HCT116 (cell line): ENCODE measurements at regions not wholly inside any gene's neighbourhood (a gene's known extent, or its start where the extent isn't known, plus 50 kb on each side); places are given as distances from the start of the nearest gene placed in this dataset.

ENCODE experiments used
- ATAC-seq: fragments of 200-7000 bp; cut with Tn5 transposase; 2 replicates; pipeline ENCODE4 v1.9.1; 2020; ENCODE audit warnings: mild to moderate bottlenecking, moderate library complexity
- BruUV-seq: library from RNA; stranded (reverse); fragments of 400-500 nt; replicated peaks from 2 replicates; lab custom pipeline; 2021; lab: Mats Ljungman, UMichigan
- CTCF ChIA-PET: fragments of 300-600 bp; sonication (Branson Sonifier 250); formaldehyde crosslinking; loops from one replicate; lab custom pipeline; 2021; ENCODE audit warnings: antibody characterized with exemption; lab: Charles Lee
- POLR2A ChIA-PET: fragments of 300-600, 350-600 bp; sonication (Branson Sonifier 250); formaldehyde crosslinking; loops from one replicate; lab custom pipeline; 2021; ENCODE audit warnings: antibody characterized with exemption; lab: Charles Lee
- RAD21 ChIA-PET, 2 experiments: fragments of 300-600 bp; sonication (Branson Sonifier 250); formaldehyde crosslinking; loops; one replicate each; lab custom pipeline; 2023; ENCODE audit warnings: low total read pairs in 2 of 2; ENCODE audit not compliant: uncharacterized antibody in 2 of 2, unreplicated experiment in 2 of 2, low non-redundant PET in 1 of 2; lab: Charles Lee
- DNase-seq: peaks from one replicate; pipeline ENCODE4 v3.0.0-alpha.2; 2010; ENCODE audit warnings: low read depth, low spot score
- H2AFZ ChIP-seq: fragments of 200-600 bp; shearing (Covaris generic), sonication (generic); 2 replicates; pipeline ENCODE4 v1.6.1; 2017; ENCODE audit warnings: low read depth, mixed run types, mixed read lengths, antibody characterized with exemption, low read length; ENCODE audit not compliant: poor library complexity, severe bottlenecking
- H3K27ac ChIP-seq: 2 replicates; pipeline ENCODE4 v1.5.1; 2012; ENCODE audit warnings: low read depth, low read length
- H3K27me3 ChIP-seq: fragments of 200-600 bp; sonication (generic); 2 replicates; pipeline ENCODE4 v1.6.1; 2016; ENCODE audit warnings: mixed run types, low read length, mixed read lengths; ENCODE audit not compliant: insufficient read depth
- H3K36me3 ChIP-seq, 2 experiments: fragments of 200-500 bp in 1 of 2; fragments of 200-600 bp in 1 of 2; sonication (Bioruptor generic) in 1 of 2; sonication (generic) in 1 of 2; 2 replicates each; pipeline versions ENCODE4 v1.5.1 to v1.6.1; 2014 to 2016; ENCODE audit warnings: low read length in 2 of 2, inconsistent platforms in 1 of 2, mixed read lengths in 1 of 2, mixed run types in 1 of 2; ENCODE audit not compliant: insufficient read depth in 2 of 2, control insufficient read depth in 1 of 2
- H3K4me1 ChIP-seq, 2 experiments: fragments of 200-600 bp in 1 of 2; sonication (generic) in 1 of 2; 2 replicates each; pipeline versions ENCODE4 v1.5.1 to v1.6.1; 2012 to 2017; ENCODE audit warnings: low read length in 2 of 2, inconsistent platforms in 1 of 2, mild to moderate bottlenecking in 1 of 2, mixed read lengths in 1 of 2, mixed run types in 1 of 2, moderate library complexity in 1 of 2; ENCODE audit not compliant: insufficient read depth in 2 of 2, control insufficient read depth in 1 of 2
- H3K4me2 ChIP-seq: fragments of 200-600 bp; sonication (generic); 2 replicates; pipeline ENCODE4 v1.6.1; 2017; ENCODE audit warnings: mixed run types, low read length, mixed read lengths
- H3K4me3 ChIP-seq, 2 experiments: fragments of 200-600 bp in 1 of 2; sonication (generic) in 1 of 2; replicated peaks in 1 of 2; 2 replicates each; pipeline ENCODE4 v1.5.1; 2011 to 2016; ENCODE audit warnings: low read length in 2 of 2, control low read depth in 1 of 2, low read depth in 1 of 2, mild to moderate bottlenecking in 1 of 2, mixed read lengths in 1 of 2, mixed run types in 1 of 2
- H3K79me2 ChIP-seq: fragments of 200-600 bp; sonication (generic); 2 replicates; pipeline ENCODE4 v1.6.1; 2017; ENCODE audit warnings: mild to moderate bottlenecking, mixed run types, low read length, moderate library complexity, mixed read lengths; ENCODE audit not compliant: insufficient read depth
- H3K9ac ChIP-seq: fragments of 200-600 bp; sonication (generic); 2 replicates; pipeline ENCODE4 v1.6.1; 2016; ENCODE audit warnings: low read length, mixed read lengths
- H3K9me2 ChIP-seq: fragments of 200-600 bp; sonication (generic), shearing (Covaris generic); 2 replicates; pipeline ENCODE4 v1.6.1; 2017; ENCODE audit warnings: mixed run types, mild to moderate bottlenecking, moderate library complexity; ENCODE audit not compliant: insufficient read depth
- H3K9me3 ChIP-seq, 2 experiments: fragments of 200-500 bp in 1 of 2; fragments of 200-600 bp in 1 of 2; sonication (Bioruptor generic) in 1 of 2; sonication (generic) in 1 of 2; 2 replicates each; pipeline ENCODE4 v1.6.1; 2014 to 2017; ENCODE audit warnings: low read length in 2 of 2, mixed read lengths in 2 of 2, inconsistent platforms in 1 of 2, low read depth in 1 of 2, mild to moderate bottlenecking in 1 of 2, mixed run types in 1 of 2, moderate library complexity in 1 of 2; ENCODE audit not compliant: control insufficient read depth in 1 of 2, insufficient read depth in 1 of 2
- H4K20me1 ChIP-seq: fragments of 200-600 bp; sonication (generic), shearing (Covaris generic); 2 replicates; pipeline ENCODE4 v1.6.1; 2017; ENCODE audit warnings: mixed run types, mild to moderate bottlenecking, moderate library complexity; ENCODE audit not compliant: insufficient read depth
- CBX3 ChIP-seq: IDR thresholded peaks from 2 replicates; pipeline ENCODE4 v1.6.1; 2012; ENCODE audit warnings: low read depth
- CEBPB ChIP-seq: IDR thresholded peaks from 2 replicates; pipeline ENCODE4 v1.6.1; 2012; ENCODE audit warnings: low read depth
- EGR1 ChIP-seq: IDR thresholded peaks from 2 replicates; pipeline ENCODE4 v1.6.1; 2012; ENCODE audit warnings: low read depth
- EZH2phosphoT487 ChIP-seq: fragments of 200-600 bp; IDR thresholded peaks from 2 replicates; pipeline ENCODE4 v1.6.1; 2018; ENCODE audit warnings: antibody characterized with exemption, borderline replicate concordance
- FOSL1 ChIP-seq: IDR thresholded peaks from 2 replicates; pipeline ENCODE4 v1.6.1; 2012; ENCODE audit warnings: low read depth
- MAX ChIP-seq: IDR thresholded peaks from 2 replicates; pipeline ENCODE4 v1.6.1; 2012
- POLR2A ChIP-seq: IDR thresholded peaks from 2 replicates; pipeline ENCODE4 v1.7.0; 2011; ENCODE audit warnings: borderline replicate concordance; ENCODE audit not compliant: insufficient read depth, insufficient read length; ENCODE audit errors: extremely low read depth
- RAD21 ChIP-seq: IDR thresholded peaks from 2 replicates; pipeline ENCODE4 v1.6.1; 2012; ENCODE audit warnings: low read depth, mild to moderate bottlenecking
- REST ChIP-seq: IDR thresholded peaks from 2 replicates; pipeline ENCODE4 v1.6.1; 2012; ENCODE audit warnings: low read depth
- SIN3A ChIP-seq: IDR thresholded peaks from 2 replicates; pipeline ENCODE4 v1.6.1; 2012; ENCODE audit warnings: low read depth
- SP1 ChIP-seq: IDR thresholded peaks from 2 replicates; pipeline ENCODE4 v1.6.1; 2012; ENCODE audit warnings: low read depth
- SRF ChIP-seq: IDR thresholded peaks from 2 replicates; pipeline ENCODE4 v1.6.1; 2012; ENCODE audit warnings: low read depth
- TCF7L2 ChIP-seq: IDR thresholded peaks from 2 replicates; pipeline ENCODE4 v1.7.0; 2011; ENCODE audit warnings: borderline replicate concordance, inconsistent platforms; ENCODE audit not compliant: insufficient read depth, insufficient read length; ENCODE audit errors: extremely low read depth
- YY1 ChIP-seq: IDR thresholded peaks from 2 replicates; pipeline ENCODE4 v1.6.1; 2011; ENCODE audit warnings: low read length, low read depth, moderate library complexity, mild to moderate bottlenecking; ENCODE audit not compliant: insufficient replicate concordance; ENCODE audit errors: extremely low read depth
- ZBTB33 ChIP-seq: IDR thresholded peaks from 2 replicates; pipeline ENCODE4 v1.6.1; 2011; ENCODE audit warnings: mild to moderate bottlenecking, low read length, moderate library complexity; ENCODE audit not compliant: insufficient replicate concordance; ENCODE audit errors: extremely low read depth
- ZNF274 ChIP-seq: fragments of 200-500 bp; sonication (Bioruptor generic); IDR thresholded peaks from 2 replicates; pipeline ENCODE4 v1.6.1; 2014; ENCODE audit warnings: mild to moderate bottlenecking, low read depth, low read length, inconsistent platforms
- intact Hi-C: fragments of 100-400 bp; cut with micrococcal nuclease; formaldehyde crosslinking; loops from 2 replicates; pipeline ENCODE4 v1.10.0; 2022

GRCh38 chr3:68088636-68089035 lies 434.2 kb upstream of the SUCLG2 start:
- Histone ChIP-seq H3K4me1 (no peaks in the 10 kb centered on the region), H3K79me2 (no peaks in the 10 kb centered on the region), H3K27me3 (no peaks in the 10 kb centered on the region), H4K20me1 (no peaks in the 10 kb centered on the region; the same call in 1 of the 2 replicates), H3K27ac (no peak overlapping the region), H3K9me2 (no peaks in the 10 kb centered on the region), H3K9ac (no peak overlapping the region), H3K4me2 (no peak overlapping the region), H3K36me3 (no peaks in the 10 kb centered on the region), H2AFZ (no peak overlapping the region), H3K4me3 (no peak overlapping the region), H3K9me3 (no peaks in the 10 kb centered on the region; a peak in 1 of 4 replicates)
- TF ChIP-seq SP1: no peak
- TF ChIP-seq REST: no peak
- TF ChIP-seq RAD21: no peak
- no peak for TF ChIP-seq POLR2A
- ChIA-PET POLR2A (no interaction called here), RAD21 (no interaction called here), CTCF (no interaction called here)
- no TSS peak for BruUV-seq
- DNase-seq: no peak
- no peak for ATAC-seq
- intact Hi-C loops: no loop called here

- H3K9me2 ChIP-seq: no peaks in the 10 kb centered on the region
- H3K4me2 ChIP-seq: no peak overlapping the region
- H3K36me3 ChIP-seq: no peaks in the 10 kb centered on the region
- H4K20me1 ChIP-seq: no peaks in the 10 kb centered on the region; the same call in 1 of the 2 replicates
- no TSS peak for BruUV-seq
- no peak overlapping the region for H3K4me3 ChIP-seq
- intact Hi-C loops: no loop called here
- no peaks in the 10 kb centered on the region for H3K27me3 ChIP-seq
- ChIA-PET CTCF (no interaction called here), RAD21 (no interaction called here), POLR2A (no interaction called here)
- H3K9ac ChIP-seq: no peak overlapping the region
- no peaks in the 10 kb centered on the region for H3K79me2 ChIP-seq
- no peak overlapping the region for H3K27ac ChIP-seq
- no peaks in the 10 kb centered on the region for H3K4me1 ChIP-seq
- DNase-seq (no peak), ATAC-seq (no peak)
- no peak overlapping the region for H2AFZ ChIP-seq
- H3K9me3 ChIP-seq: no peaks in the 10 kb centered on the region; a peak in 1 of 4 replicates
- TF ChIP-seq FOSL1 (no peak), EGR1 (no peak), POLR2A (no peak), SRF (no peak), ZNF274 (no peak), SIN3A (no peak), ZBTB33 (no peak), TCF7L2 (no peak), CEBPB (no peak), YY1 (no peak), EZH2phosphoT487 (no peak), CBX3 (no peak), MAX (no peak), RAD21 (no peak)
These were observed 433.8 kb upstream of the SUCLG2 start for GRCh38 chr3:68088216-68088615.
